ENCODE measurements at regions not wholly inside any gene's neighbourhood (a gene's known extent, or its start where the extent isn't known, plus 50 kb on each side); places are given as distances from the start of the nearest gene placed in this dataset.
"Not testable (repeated sequence)": the region's sequence is repeated elsewhere in the genome, so short reads cannot be mapped to it uniquely, and the experiment has no call there.

DNA sequence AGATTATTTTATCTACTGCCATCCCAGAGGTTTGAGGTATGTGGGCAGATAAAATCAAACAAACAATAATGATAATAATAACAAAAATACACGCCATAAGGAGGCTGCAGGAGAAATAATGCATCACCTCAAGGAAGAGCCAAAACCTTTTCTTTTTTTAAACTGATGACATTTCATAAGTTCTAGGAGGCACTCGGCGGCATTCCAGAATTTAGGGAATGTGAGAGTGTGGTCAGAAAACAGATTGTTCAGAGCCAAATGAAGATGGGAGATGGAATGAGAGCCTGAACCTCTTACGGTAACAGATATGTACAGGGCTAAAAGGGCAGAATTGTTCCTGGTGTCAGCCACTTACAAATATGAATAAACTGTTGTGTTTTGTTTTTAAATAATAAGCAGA, 615.0 kb upstream of the CHD1 start:
- no peak for DNase-seq (ENCODE audit: low read depth)
- no peak overlapping the region for H3K4me3 ChIP-seq (ENCODE audit: low read depth, low read length)
- TF ChIP-seq, protein P1, sequence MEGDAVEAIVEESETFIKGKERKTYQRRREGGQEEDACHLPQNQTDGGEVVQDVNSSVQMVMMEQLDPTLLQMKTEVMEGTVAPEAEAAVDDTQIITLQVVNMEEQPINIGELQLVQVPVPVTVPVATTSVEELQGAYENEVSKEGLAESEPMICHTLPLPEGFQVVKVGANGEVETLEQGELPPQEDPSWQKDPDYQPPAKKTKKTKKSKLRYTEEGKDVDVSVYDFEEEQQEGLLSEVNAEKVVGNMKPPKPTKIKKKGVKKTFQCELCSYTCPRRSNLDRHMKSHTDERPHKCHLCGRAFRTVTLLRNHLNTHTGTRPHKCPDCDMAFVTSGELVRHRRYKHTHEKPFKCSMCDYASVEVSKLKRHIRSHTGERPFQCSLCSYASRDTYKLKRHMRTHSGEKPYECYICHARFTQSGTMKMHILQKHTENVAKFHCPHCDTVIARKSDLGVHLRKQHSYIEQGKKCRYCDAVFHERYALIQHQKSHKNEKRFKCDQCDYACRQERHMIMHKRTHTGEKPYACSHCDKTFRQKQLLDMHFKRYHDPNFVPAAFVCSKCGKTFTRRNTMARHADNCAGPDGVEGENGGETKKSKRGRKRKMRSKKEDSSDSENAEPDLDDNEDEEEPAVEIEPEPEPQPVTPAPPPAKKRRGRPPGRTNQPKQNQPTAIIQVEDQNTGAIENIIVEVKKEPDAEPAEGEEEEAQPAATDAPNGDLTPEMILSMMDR (IDR thresholded peaks at IDR 0.05; ENCODE audit: insufficient read depth, low read depth, low read length, missing control alignments) = no peak

DNA sequence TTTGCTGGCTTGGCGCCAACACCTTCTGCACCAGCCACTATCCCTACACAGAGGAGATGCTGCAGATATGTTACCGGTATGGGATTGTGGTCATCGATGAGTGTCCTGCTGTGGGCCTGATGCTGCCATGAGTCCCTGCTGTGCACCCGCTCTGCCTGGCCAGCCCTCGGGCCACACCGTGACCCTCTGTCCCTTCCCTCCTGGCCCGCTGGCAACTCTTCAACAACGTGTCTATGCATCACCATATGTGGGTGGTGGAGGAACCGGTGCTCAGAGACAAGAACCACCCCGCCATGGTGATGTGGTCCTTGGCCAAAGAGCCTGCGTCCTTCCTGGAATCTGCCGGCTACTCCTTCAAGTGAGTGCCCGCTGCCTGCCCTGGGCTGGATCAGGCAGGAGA, 605.4 kb upstream of the CHD1 start:
- not testable (repeated sequence) for DNase-seq (ENCODE audit: low read depth); H3K4me3 ChIP-seq (ENCODE audit: low read depth, low read length)

DNA sequence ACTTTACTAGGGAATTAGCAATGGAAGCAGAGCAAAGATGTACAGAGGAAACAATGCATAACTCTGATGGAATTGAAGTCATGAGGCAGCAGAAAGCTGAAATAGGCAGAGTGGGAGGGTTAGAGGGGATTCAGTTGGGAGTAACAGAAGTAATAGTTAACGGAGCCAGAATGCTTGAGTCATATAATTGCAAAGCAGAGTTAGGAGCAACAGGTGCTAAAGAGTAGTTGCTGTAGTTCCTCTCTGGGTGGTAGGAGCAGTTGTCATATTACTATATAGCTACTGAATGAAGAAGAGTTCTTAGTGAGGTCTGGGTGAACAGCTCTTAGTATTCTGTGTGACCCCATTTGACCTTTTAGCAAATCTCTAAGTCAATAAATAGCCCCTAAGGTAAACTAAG, 592.9 kb upstream of the CHD1 start:
- H3K4me3 ChIP-seq (ENCODE audit: low read depth, low read length); DNase-seq (ENCODE audit: low read depth): not testable (repeated sequence)

DNA sequence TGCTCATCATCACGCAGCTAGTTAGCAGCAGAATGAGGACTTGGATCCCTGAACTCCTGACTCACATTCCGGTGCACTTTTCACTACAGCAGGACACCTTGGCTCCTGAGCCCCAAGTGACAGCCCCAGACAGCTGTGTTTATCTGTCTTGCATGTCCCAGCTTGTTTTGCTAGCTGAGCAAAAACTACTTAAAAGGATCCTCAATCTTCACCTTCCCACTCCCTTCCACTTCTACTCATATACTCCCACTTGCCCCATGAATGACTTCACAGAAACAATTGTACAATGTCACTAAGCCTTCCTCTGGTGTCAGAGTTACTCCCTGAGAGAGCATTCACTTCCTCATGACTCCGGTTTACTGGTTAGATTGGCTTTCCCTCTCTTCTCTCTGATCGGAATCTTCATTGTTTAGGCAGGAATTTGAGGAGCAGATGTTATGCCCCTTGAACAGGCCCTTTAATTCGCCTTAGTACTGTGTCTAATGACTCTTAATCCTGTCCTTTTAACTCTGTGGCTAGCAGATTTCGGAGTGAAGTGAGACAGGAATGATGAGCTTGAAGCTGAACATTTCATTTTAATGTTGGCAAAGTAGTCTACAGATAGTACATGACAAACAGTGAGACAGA, 587.2 kb upstream of the CHD1 start:
- not testable (repeated sequence) for H3K4me3 ChIP-seq (ENCODE audit: low read depth, low read length); DNase-seq (ENCODE audit: low read depth)

DNA sequence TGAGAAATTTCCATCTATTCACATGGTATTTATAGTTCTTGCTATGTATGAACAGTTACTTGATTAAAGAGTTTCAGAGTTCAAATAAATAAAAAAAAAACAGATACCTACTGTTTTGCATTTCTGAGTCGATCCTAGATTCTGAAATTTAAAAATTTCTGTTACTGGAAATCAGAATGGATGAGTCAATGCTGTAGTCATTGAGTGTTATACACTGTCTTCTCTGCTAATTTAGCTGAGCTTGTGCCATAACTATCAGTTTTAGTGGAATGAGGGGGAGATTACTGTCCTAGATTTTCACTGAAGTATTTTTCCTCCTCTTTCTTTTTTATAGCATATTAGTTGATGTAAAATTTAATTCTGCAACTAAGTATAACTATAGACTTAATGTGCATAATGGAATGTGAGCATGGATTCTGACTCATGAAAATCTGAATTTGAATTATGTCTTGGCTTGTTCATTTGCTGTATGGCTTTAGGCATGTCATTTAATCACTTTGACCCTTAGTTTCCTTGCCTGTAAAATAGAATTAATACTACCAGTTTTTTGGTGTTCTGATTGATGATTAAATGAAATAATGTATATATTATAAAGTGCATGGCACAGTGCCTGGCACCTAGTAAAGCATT, 581.5 kb upstream of the CHD1 start:
- DNase-seq (ENCODE audit: low read depth); H3K4me3 ChIP-seq (ENCODE audit: low read depth, low read length): not testable (repeated sequence)

DNA sequence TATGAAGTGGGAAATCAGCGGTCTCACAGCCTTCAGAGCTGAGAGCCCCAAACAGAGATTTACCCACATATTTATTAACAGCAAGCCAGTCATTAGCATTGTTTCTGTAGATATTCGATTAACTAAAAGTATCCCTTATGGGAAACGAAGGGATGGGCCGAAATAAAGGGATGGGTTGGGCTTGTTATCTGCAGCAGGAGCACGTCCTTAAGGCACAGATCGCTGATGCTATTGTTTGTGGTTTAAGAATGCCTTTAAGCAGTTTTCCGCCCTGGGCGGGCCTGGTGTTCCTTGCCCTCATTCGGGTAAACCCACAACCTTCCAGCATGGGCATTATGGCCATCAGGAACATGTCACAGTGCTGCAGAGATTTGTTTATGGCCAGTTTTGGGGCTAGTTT, 580.3 kb upstream of the CHD1 start:
- not testable (repeated sequence) for H3K4me3 ChIP-seq (ENCODE audit: low read depth, low read length); DNase-seq (ENCODE audit: low read depth)

DNA sequence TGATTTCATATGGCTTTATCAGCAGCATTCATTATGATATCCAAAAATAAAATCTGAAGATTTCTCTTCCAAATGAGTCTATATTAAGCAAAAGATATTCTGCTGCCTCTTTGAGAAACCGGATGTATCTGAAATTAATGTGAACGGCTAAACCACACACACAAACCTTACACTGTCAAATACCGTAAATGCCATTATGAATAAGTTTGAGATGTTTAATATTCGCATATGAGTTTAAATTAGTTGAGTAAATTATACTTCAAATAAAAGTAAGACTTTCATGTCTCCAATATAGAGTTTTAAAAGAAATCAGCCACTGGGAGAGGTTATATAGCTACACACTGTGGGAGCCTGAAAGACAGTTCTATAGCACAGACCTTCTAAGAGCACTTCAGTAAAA, 566.6 kb upstream of the CHD1 start:
- DNase-seq (ENCODE audit: low read depth); H3K4me3 ChIP-seq (ENCODE audit: low read depth, low read length): not testable (repeated sequence)

DNA sequence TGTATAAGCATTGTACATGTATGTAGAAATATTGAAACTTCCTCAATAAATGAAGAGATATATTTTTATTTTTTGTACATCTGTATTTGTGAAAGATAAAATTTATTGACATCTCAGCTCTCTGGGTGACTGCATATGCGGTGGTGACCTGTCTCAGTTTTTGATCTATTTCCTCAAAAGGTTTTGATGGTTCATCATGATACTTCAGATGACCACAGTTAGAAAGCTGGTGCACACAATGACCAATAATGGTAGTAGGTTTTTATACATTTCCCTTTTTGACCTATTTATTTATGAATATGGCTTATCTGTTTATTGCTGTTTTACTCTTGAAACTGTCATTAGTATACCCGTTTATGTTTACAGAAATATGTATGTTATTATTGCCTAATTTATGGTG, 549.6 kb upstream of the CHD1 start:
- DNase-seq (ENCODE audit: low read depth); H3K4me3 ChIP-seq (ENCODE audit: low read depth, low read length): not testable (repeated sequence)

DNA sequence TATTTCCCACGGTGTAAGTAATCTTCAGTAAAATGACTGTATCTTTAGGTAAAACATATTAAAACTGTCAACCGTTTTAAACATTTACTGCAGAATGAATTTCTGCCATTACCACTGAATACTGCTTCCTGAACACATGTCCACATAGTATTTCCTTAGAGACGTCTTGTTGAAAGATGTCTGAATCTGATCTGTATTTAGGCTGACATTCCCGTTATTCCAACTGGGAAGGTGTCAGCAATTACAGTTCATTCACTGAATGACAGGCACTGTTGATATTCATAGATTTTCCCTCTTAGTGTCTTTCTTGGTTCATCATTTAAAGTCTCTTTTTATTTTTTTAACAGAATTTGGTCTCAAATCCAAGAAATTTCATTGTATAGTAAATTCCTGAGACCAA, 544.5 kb upstream of the CHD1 start:
- DNase-seq (ENCODE audit: low read depth); H3K4me3 ChIP-seq (ENCODE audit: low read depth, low read length): not testable (repeated sequence)

DNA sequence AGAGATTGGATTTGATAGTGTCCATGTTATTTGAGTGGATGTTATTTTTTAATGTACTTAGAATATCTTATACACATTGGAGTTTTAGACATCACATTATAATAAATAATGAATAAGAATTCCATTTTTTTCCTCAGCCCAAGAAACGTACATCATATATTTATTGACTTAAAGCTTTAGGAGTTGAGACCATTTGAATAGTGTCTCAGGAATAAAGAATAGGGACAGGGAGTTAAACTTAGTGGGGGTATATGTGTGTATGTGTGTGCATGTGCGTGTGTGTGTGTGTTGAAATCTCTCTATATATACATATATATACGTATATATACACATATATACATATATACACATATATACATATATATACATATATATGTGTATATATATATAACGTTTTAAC, 542.9 kb upstream of the CHD1 start:
- DNase-seq (ENCODE audit: low read depth); H3K4me3 ChIP-seq (ENCODE audit: low read depth, low read length): not testable (repeated sequence)

DNA sequence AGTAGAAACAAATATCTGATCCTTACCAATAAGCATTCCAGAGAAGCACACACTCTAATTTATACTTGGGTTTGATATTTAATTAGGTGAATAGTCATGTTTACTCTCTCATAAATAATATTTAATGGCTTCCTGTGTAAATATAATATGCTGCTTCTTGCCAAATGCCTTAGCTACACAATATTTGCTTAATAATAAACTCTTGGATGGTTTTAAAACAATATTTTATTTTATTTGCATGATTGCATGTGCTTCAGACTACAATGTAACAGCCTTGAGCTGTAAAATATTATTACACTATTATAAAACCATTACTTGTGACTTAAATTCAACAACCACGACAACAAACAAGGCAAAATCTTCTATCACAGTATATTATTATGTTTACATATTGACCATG, 542.4 kb upstream of the CHD1 start:
- H3K4me3 ChIP-seq (ENCODE audit: low read depth, low read length); DNase-seq (ENCODE audit: low read depth): not testable (repeated sequence)

DNA sequence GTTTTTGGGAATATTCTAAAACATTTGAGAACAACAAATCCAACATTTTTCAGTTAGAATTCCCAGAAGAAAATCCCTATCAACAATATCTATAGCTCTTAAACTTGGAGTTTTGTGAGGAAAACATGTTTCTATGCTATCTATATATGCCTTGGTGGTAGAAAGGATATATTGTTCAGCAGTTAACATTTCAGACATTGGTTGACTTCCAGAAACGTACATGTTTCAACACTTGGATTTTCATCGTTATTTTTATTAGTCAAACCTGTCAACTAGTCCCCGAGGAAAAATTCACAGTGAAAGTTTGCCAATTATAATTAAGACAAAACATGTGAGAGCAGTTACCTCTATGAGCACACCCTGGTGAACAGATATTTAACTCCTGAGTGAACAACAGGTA, 541.8 kb upstream of the CHD1 start:
- DNase-seq (ENCODE audit: low read depth); H3K4me3 ChIP-seq (ENCODE audit: low read depth, low read length): not testable (repeated sequence)

DNA sequence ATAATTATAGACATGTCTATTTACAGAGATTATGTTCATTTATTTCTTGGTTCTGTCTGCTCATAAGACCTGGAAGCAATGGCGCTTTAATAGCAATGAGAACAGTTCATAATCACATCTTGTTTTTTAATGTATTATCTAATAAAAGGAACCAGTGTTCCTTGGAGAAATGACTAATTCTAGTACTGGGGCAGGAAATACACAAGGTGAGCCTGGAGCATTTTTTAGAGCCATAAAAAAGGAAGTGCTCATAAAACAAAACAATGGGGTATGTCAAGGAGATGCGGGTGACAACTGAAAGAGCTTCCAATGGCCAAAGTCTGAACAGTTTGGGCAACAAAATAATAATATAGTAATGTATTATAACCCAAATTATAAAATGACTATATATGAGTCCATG, 531.9 kb upstream of the CHD1 start:
- H3K4me3 ChIP-seq (ENCODE audit: low read depth, low read length) = no peak overlapping the region
- no peak for DNase-seq (ENCODE audit: low read depth)
- TF ChIP-seq, protein P1 (IDR thresholded peaks at IDR 0.05; ENCODE audit: insufficient read depth, low read depth, low read length, missing control alignments) = no peak
